ENCODE measurements at regions not wholly inside any gene's neighbourhood (a gene's known extent, or its start where the extent isn't known, plus 50 kb on each side); places are given as distances from the start of the nearest gene placed in this dataset.
"Not testable (repeated sequence)": the region's sequence is repeated elsewhere in the genome, so short reads cannot be mapped to it uniquely, and the experiment has no call there.

- Histone ChIP-seq H3K9me2 (ENCODE audit: insufficient read depth, low read length) (no peaks in the 10 kb centered on the region), H3K27me3 (ENCODE audit: insufficient read depth, low read depth, low read length) (no peaks in the 10 kb centered on the region), H3K79me2 (replicated peaks; ENCODE audit: insufficient read depth, low read length) (no peaks in the 10 kb centered on the region), H3K4me2 (ENCODE audit: low read length) (no peak overlapping the region), H3K9me3 (ENCODE audit: low read length) (no peaks in the 10 kb centered on the region), H3K36me3 (ENCODE audit: insufficient read depth, low read length) (no peaks in the 10 kb centered on the region), H3K9ac (ENCODE audit: low read length) (no peak overlapping the region), H4K20me1 (ENCODE audit: insufficient read depth) (no peaks in the 10 kb centered on the region), H3F3A (ENCODE audit: insufficient read depth, low read length, poor library complexity, severe bottlenecking) (no peaks in the 10 kb centered on the region), H3K27ac (ENCODE audit: low read length) (no peak overlapping the region), H3K4me3 (ENCODE audit: low read length) (no peak overlapping the region), H2AFZ (ENCODE audit: low read depth, low read length) (no peak overlapping the region)
- no peak for TF ChIP-seq EP300 (conservative IDR thresholded peaks at IDR 0.05; ENCODE audit: poor library complexity, severe bottlenecking)
- no peak for TF ChIP-seq RAD21 (conservative IDR thresholded peaks at IDR 0.05)
- TF ChIP-seq TAF1 (IDR thresholded peaks at IDR 0.05; ENCODE audit: low read depth): no peak
Measured at GRCh38 chr2:163043201-163043600, 204.6 kb upstream of the KCNH7 start.

GRCh38 chr2:163039266-163039665 is 200.7 kb upstream of the KCNH7 start:
- H3K79me2 ChIP-seq (replicated peaks; ENCODE audit: insufficient read depth, low read length): no peaks in the 10 kb centered on the region
- H4K20me1 ChIP-seq (ENCODE audit: insufficient read depth): no peaks in the 10 kb centered on the region
- H3K9me3 ChIP-seq (ENCODE audit: low read length): no peaks in the 10 kb centered on the region
- no peak overlapping the region for H3K9ac ChIP-seq (ENCODE audit: low read length)
- no peak overlapping the region for H3K4me2 ChIP-seq (ENCODE audit: low read length)
- H3K9me2 ChIP-seq (ENCODE audit: insufficient read depth, low read length): no peaks in the 10 kb centered on the region
- no peak overlapping the region for H3K27ac ChIP-seq (ENCODE audit: low read length)
- H3F3A ChIP-seq (ENCODE audit: insufficient read depth, low read length, poor library complexity, severe bottlenecking): no peaks in the 10 kb centered on the region
- no peaks in the 10 kb centered on the region for H3K36me3 ChIP-seq (ENCODE audit: insufficient read depth, low read length)
- no peaks in the 10 kb centered on the region for H3K27me3 ChIP-seq (ENCODE audit: insufficient read depth, low read depth, low read length)
- H3K4me3 ChIP-seq (ENCODE audit: low read length): no peak overlapping the region
- no peak for TF ChIP-seq POLR2AphosphoS5 (IDR thresholded peaks at IDR 0.05)
- TF ChIP-seq SMC3 (conservative IDR thresholded peaks at IDR 0.05; ENCODE audit: poor library complexity): no peak
- no peak overlapping the region for H2AFZ ChIP-seq (ENCODE audit: low read depth, low read length)

GRCh38 chr2:163028807-163029206 is 190.2 kb upstream of the KCNH7 start:
- Histone ChIP-seq H3K9ac (ENCODE audit: low read length) (no peak overlapping the region), H2AFZ (ENCODE audit: low read depth, low read length) (no peak overlapping the region), H4K20me1 (ENCODE audit: insufficient read depth) (no peaks in the 10 kb centered on the region), H3F3A (ENCODE audit: insufficient read depth, low read length, poor library complexity, severe bottlenecking) (no peaks in the 10 kb centered on the region), H3K27ac (ENCODE audit: low read length) (no peak overlapping the region), H3K9me2 (ENCODE audit: insufficient read depth, low read length) (no peaks in the 10 kb centered on the region), H3K4me2 (ENCODE audit: low read length) (no peak overlapping the region), H3K36me3 (ENCODE audit: insufficient read depth, low read length) (no peaks in the 10 kb centered on the region), H3K79me2 (replicated peaks; ENCODE audit: insufficient read depth, low read length) (no peaks in the 10 kb centered on the region), H3K27me3 (ENCODE audit: insufficient read depth, low read depth, low read length) (no peaks in the 10 kb centered on the region), H3K9me3 (ENCODE audit: low read length) (no peaks in the 10 kb centered on the region), H3K4me3 (ENCODE audit: low read length) (no peak overlapping the region)
- TF ChIP-seq SMC3 (conservative IDR thresholded peaks at IDR 0.05; ENCODE audit: poor library complexity): no peak
- TF ChIP-seq EZH2 (IDR thresholded peaks at IDR 0.05; ENCODE audit: borderline replicate concordance, insufficient read depth, low read length, poor library complexity, severe bottlenecking): no peak
- no peak for TF ChIP-seq MXI1 (conservative IDR thresholded peaks at IDR 0.05; ENCODE audit: poor library complexity, severe bottlenecking)
- TF ChIP-seq EP300 (conservative IDR thresholded peaks at IDR 0.05; ENCODE audit: poor library complexity, severe bottlenecking): no peak
- TF ChIP-seq POLR2AphosphoS5 (IDR thresholded peaks at IDR 0.05): no peak
- no peak for TF ChIP-seq CTCF (IDR thresholded peaks at IDR 0.05; ENCODE audit: poor library complexity, severe bottlenecking)
- no peak for TF ChIP-seq REST (IDR thresholded peaks at IDR 0.05; ENCODE audit: borderline replicate concordance)
- no peak for TF ChIP-seq RAD21 (conservative IDR thresholded peaks at IDR 0.05)
- no peak for TF ChIP-seq TAF1 (IDR thresholded peaks at IDR 0.05; ENCODE audit: low read depth)

GRCh38 chr2:163026136-163026775 is 187.7 kb upstream of the KCNH7 start:
- not testable (repeated sequence) for H3K9me2 ChIP-seq (ENCODE audit: insufficient read depth, low read length); H3K36me3 ChIP-seq (ENCODE audit: insufficient read depth, low read length); H3K4me2 ChIP-seq (ENCODE audit: low read length); H3K27ac ChIP-seq (ENCODE audit: low read length); H3F3A ChIP-seq (ENCODE audit: insufficient read depth, low read length, poor library complexity, severe bottlenecking); H4K20me1 ChIP-seq (ENCODE audit: insufficient read depth); H3K27me3 ChIP-seq (ENCODE audit: insufficient read depth, low read depth, low read length); H3K79me2 ChIP-seq (replicated peaks; ENCODE audit: insufficient read depth, low read length); H2AFZ ChIP-seq (ENCODE audit: low read depth, low read length); H3K4me3 ChIP-seq (ENCODE audit: low read length); H3K9ac ChIP-seq (ENCODE audit: low read length); H3K9me3 ChIP-seq (ENCODE audit: low read length)

GRCh38 chr2:163016882-163017281 is 178.3 kb upstream of the KCNH7 start:
- not testable (repeated sequence) for H3K79me2 ChIP-seq (replicated peaks; ENCODE audit: insufficient read depth, low read length); H3K36me3 ChIP-seq (ENCODE audit: insufficient read depth, low read length); H3K27ac ChIP-seq (ENCODE audit: low read length); H2AFZ ChIP-seq (ENCODE audit: low read depth, low read length); H3K27me3 ChIP-seq (ENCODE audit: insufficient read depth, low read depth, low read length); H3K4me2 ChIP-seq (ENCODE audit: low read length); H3K9me2 ChIP-seq (ENCODE audit: insufficient read depth, low read length); H4K20me1 ChIP-seq (ENCODE audit: insufficient read depth); H3F3A ChIP-seq (ENCODE audit: insufficient read depth, low read length, poor library complexity, severe bottlenecking); H3K9me3 ChIP-seq (ENCODE audit: low read length); H3K4me3 ChIP-seq (ENCODE audit: low read length); H3K9ac ChIP-seq (ENCODE audit: low read length)
